ENCODE measurements at regions not wholly inside any gene's neighbourhood (a gene's known extent, or its start where the extent isn't known, plus 50 kb on each side); places are given as distances from the start of the nearest gene placed in this dataset.

GRCh38 chr2:226414335-226414734 lies 385.3 kb downstream of the IRS1 start:
- TF ChIP-seq POLR2A (IDR thresholded peaks at IDR 0.05) = no peak
- TF ChIP-seq CTCF (IDR thresholded peaks at IDR 0.05) = no peak
- H3K9me3 ChIP-seq = no peaks in the 10 kb centered on the region
- H3K4me1 ChIP-seq = no peaks in the 10 kb centered on the region
- intact Hi-C loops (cut with DNase I; ENCODE audit: low total_unique reads) = no loop called here
- no peaks in the 10 kb centered on the region for H3K36me3 ChIP-seq (ENCODE audit: low read depth, missing control alignments)
- WGBS, 2 donors = 59 to 79% methylated on average over 2 of the region's 2 CpGs
- no peaks in the 10 kb centered on the region for H3K27me3 ChIP-seq
- DNase-seq = no peak
- H3K4me3 ChIP-seq = no peak overlapping the region
- no peak overlapping the region for H3K27ac ChIP-seq

DNA sequence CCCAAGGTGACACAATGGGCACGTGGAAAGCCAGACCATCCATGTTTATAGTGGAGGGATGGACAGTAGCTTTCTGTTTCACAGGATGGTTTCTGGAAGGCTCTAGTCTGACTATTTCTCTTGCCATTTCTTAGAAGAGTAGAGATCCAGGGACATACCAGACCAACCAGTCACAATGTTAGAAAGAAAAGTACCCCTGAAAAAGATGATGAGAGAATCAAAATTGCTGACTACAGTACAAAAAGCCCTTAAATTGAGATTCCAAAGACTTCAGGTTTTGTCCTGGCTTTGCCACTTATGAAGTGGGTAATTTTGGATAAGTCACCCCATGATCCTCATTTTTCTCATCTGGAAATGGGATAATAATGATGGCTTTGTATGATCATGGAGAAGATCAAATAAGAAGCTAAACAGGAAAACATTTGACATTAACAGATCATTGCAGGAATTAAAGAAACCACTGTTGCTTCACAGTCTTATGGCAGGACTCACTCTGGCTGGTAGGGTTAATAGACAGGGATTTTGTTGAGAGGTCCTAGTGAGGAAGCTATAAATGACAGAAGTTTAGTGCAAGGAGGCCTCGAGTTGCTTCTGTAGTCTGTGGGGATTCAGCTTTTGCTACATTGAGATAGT lies 386.0 kb downstream of the IRS1 start:
- no peak for DNase-seq
- H3K36me3 ChIP-seq (ENCODE audit: low read depth, missing control alignments) = no peaks in the 10 kb centered on the region
- TF ChIP-seq CTCF (IDR thresholded peaks at IDR 0.05) = no peak
- TF ChIP-seq POLR2A (IDR thresholded peaks at IDR 0.05) = no peak
- H3K27me3 ChIP-seq = no peaks in the 10 kb centered on the region
- H3K4me3 ChIP-seq = no peak overlapping the region
- H3K4me1 ChIP-seq = no peaks in the 10 kb centered on the region
- 64 to 66% methylated on average over 2 of the region's 2 CpGs for WGBS, 2 donors
- intact Hi-C loops (cut with DNase I; ENCODE audit: low total_unique reads) = no loop called here
- H3K9me3 ChIP-seq = no peaks in the 10 kb centered on the region
- no peak overlapping the region for H3K27ac ChIP-seq

DNA sequence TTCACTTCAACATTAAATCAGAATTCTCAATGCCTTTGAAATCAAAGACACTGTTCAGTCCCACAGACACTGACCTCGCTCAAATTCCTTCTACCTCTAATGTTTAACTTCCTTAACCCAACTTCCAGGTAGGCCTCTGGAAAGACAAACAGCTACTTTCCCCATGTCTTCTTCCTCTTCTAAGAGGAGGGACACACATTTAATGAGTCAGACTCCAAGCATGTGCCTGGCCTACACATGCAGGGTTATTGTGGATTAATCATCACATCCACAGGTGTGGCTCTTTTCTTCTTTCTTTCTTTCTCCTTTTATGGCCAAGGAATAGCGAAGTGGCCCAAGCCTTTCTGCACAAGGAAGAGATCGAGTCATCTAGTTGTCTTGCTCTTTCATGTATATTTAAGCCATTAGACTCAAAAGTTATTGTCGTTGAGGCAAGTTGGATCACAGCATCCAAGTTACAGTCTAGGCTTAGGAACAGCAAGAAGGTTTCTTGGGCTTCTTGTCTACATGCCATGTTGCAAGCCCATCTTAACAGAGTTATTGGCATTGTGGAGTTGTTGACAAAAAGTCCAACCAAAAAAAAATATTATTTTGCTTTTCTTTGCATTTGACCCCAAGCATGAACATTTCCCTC lies 387.8 kb downstream of the IRS1 start:
- H3K9me3 ChIP-seq = no peaks in the 10 kb centered on the region
- WGBS, 2 donors = 96 to 98% methylated on average over 4 of the region's 4 CpGs
- no peak for DNase-seq
- no peak overlapping the region for H3K4me3 ChIP-seq
- no peak for TF ChIP-seq CTCF (IDR thresholded peaks at IDR 0.05)
- H3K36me3 ChIP-seq (ENCODE audit: low read depth, missing control alignments) = no peaks in the 10 kb centered on the region
- no peaks in the 10 kb centered on the region for H3K4me1 ChIP-seq
- no peaks in the 10 kb centered on the region for H3K27me3 ChIP-seq
- intact Hi-C loops (cut with DNase I; ENCODE audit: low total_unique reads) = no loop called here
- no peak overlapping the region for H3K27ac ChIP-seq

GRCh38 chr2:226411205-226411604 lies 388.4 kb downstream of the IRS1 start:
- 93 to 94% methylated on average over 3 of the region's 3 CpGs for WGBS, 2 donors
- DNase-seq = no peak
- Histone ChIP-seq H3K4me1 (no peaks in the 10 kb centered on the region), H3K9me3 (no peaks in the 10 kb centered on the region), H3K27me3 (no peaks in the 10 kb centered on the region), H3K27ac (no peak overlapping the region), H3K36me3 (ENCODE audit: low read depth, missing control alignments) (no peaks in the 10 kb centered on the region), H3K4me3 (no peak overlapping the region)
- TF ChIP-seq POLR2A (IDR thresholded peaks at IDR 0.05) (no peak), CTCF (IDR thresholded peaks at IDR 0.05) (no peak)
- intact Hi-C loops (cut with DNase I; ENCODE audit: low total_unique reads) = no loop called here

Data from testis (tissue), 2 donors.